Pancreas (tissue), 10 donors: ENCODE measurements at regions not wholly inside any gene's neighbourhood (a gene's known extent, or its start where the extent isn't known, plus 50 kb on each side); places are given as distances from the start of the nearest gene placed in this dataset.

Experiments
- ATAC-seq, 4 donors: fragments of 200-7000 bp; cut with Tn5 transposase; one replicate each; pipeline versions ENCODE4 v1.8.0 to v1.9.1; 2020; ENCODE audit warnings: mild to moderate bottlenecking in 4 of 4, moderate library complexity in 4 of 4
- DNase-seq, 6 donors: peaks; one replicate each; pipeline ENCODE4 v3.0.0-alpha.2; 2020
- FAIRE-seq: peaks from 2 replicates; lab custom pipeline; 2012; peaks lifted over from hg19 to GRCh38; lab: Jason Lieb, UNC
- H3K27ac ChIP-seq, 4 donors: fragments of 200-600 bp; sonication (generic); 1 replicate in 3 of 4; 2 replicates in 1 of 4; pipeline versions ENCODE4 v1.5.0 to v1.8.0; 2020
- H3K27me3 ChIP-seq, 4 donors: fragments of 200-600 bp; one replicate each; pipeline ENCODE4 v1.8.0; 2021
- H3K36me3 ChIP-seq, 3 donors: fragments of 200-600 bp; sonication (generic) in 1 of 3; one replicate each; pipeline versions ENCODE4 v1.5.0 to v1.8.0; 2020 to 2021
- H3K4me1 ChIP-seq, 3 donors: fragments of 200-600 bp; one replicate each; pipeline ENCODE4 v1.8.0; 2021
- H3K4me3 ChIP-seq, 4 donors: fragments of 200-600 bp; sonication (generic) in 2 of 4; one replicate each; pipeline versions ENCODE4 v1.5.0 to v1.8.0; 2020 to 2021
- H3K9me3 ChIP-seq, 4 donors: fragments of 200-600 bp; one replicate each; pipeline ENCODE4 v1.8.0; 2021
- CTCF ChIP-seq, 4 donors: fragments of 200-600 bp; sonication (generic) in 3 of 4; IDR thresholded peaks; one replicate each; pipeline versions ENCODE4 v1.5.0 to v1.8.0; 2021; ENCODE audit warnings: antibody characterized with exemption in 4 of 4
- WGBS, 2 donors: extraction: QIAGEN DNeasy Blood & Tissue Kit; methylation state at CpG; one replicate each; pipeline ENCODE4 v1.1.7; 2013; 5-methylcytosine and 5-hydroxymethylcytosine counted together
- intact Hi-C, 3 donors: fragments of 100-400 bp; cut with DNase I; formaldehyde crosslinking; loops; one replicate each; pipeline versions ENCODE4 v1.11.1 to v1.14.2; 2022
- donor health status: healthy with polysubstance abuse.
- donor health status: DM: no; HTN: no; CAD: no; lungs with moderate emphysema.
- donor health status: DM: no; HTN: no; CAD: no.
- donor health status: control.
- donor health status: control.
- donor health status: Bipolar disorder and iron deficiency.
- donor health status: DM: yes; HTN: yes; CAD: no.
- donor health status: DM: no; HTN: no; CAD: no.
- donor health status: DM: no; HTN: no; CAD: no.
- donor health status: DM: yes; HTN: yes; CAD: no.

- WGBS, 2 donors: 46 to 59% methylated on average over 3 of the region's 3 CpGs
- Histone ChIP-seq H3K4me1 (no peaks in the 10 kb centered on the region), H3K27ac (no peak overlapping the region), H3K36me3 (no peaks in the 10 kb centered on the region), H3K4me3 (no peak overlapping the region), H3K27me3 (no peaks in the 10 kb centered on the region), H3K9me3 (no peaks in the 10 kb centered on the region)
- ATAC-seq (no peak), FAIRE-seq (no peak), DNase-seq (no peak)
- intact Hi-C loops: no loop called here
- no peak for TF ChIP-seq CTCF (IDR thresholded peaks at IDR 0.05)
Measured at GRCh38 chr3:80159990-80160506, 392.2 kb upstream of the ROBO1 start.

GRCh38 chr3:80158332-80158731 lies 390.5 kb upstream of the ROBO1 start:
- H3K4me1 ChIP-seq: no peaks in the 10 kb centered on the region
- FAIRE-seq: no peak
- H3K9me3 ChIP-seq: no peaks in the 10 kb centered on the region
- no peaks in the 10 kb centered on the region for H3K36me3 ChIP-seq
- WGBS, 2 donors: 57 to 68% methylated on average over 3 of the region's 3 CpGs
- intact Hi-C loops: no loop called here
- H3K27ac ChIP-seq: no peak overlapping the region
- no peaks in the 10 kb centered on the region for H3K27me3 ChIP-seq
- TF ChIP-seq CTCF (IDR thresholded peaks at IDR 0.05): no peak
- no peak for ATAC-seq
- DNase-seq: no peak
- H3K4me3 ChIP-seq: no peak overlapping the region

GRCh38 chr3:80157546-80157945 lies 389.7 kb upstream of the ROBO1 start:
- Histone ChIP-seq H3K27ac (no peak overlapping the region), H3K4me1 (no peaks in the 10 kb centered on the region), H3K4me3 (no peak overlapping the region), H3K36me3 (no peaks in the 10 kb centered on the region), H3K27me3 (no peaks in the 10 kb centered on the region), H3K9me3 (no peaks in the 10 kb centered on the region)
- no peak for FAIRE-seq
- intact Hi-C loops: no loop called here
- DNase-seq: no peak
- no peak for TF ChIP-seq CTCF (IDR thresholded peaks at IDR 0.05)
- WGBS, 2 donors: 75 to 92% methylated on average over 2 of the region's 2 CpGs
- no peak for ATAC-seq

GRCh38 chr3:80152692-80153091 lies 384.9 kb upstream of the ROBO1 start:
- FAIRE-seq: no peak
- H3K27me3 ChIP-seq: no peaks in the 10 kb centered on the region

More at GRCh38 chr3:80152692-80153091, 384.9 kb upstream of the ROBO1 start:
- no peak overlapping the region for H3K4me3 ChIP-seq
- ATAC-seq (no peak), DNase-seq (no peak)
- no peak for TF ChIP-seq CTCF (IDR thresholded peaks at IDR 0.05)
- intact Hi-C loops: no loop called here
- H3K27ac ChIP-seq: no peak overlapping the region
- 34 to 50% methylated on average over 3 of the region's 3 CpGs for WGBS, 2 donors
- no peaks in the 10 kb centered on the region for H3K4me1 ChIP-seq
- no peaks in the 10 kb centered on the region for H3K36me3 ChIP-seq
- H3K9me3 ChIP-seq: no peaks in the 10 kb centered on the region
